GM04503 (cell line): ENCODE measurements at regions not wholly inside any gene's neighbourhood (a gene's known extent, or its start where the extent isn't known, plus 50 kb on each side); places are given as distances from the start of the nearest gene placed in this dataset.
"Not testable (repeated sequence)": the region's sequence is repeated elsewhere in the genome, so short reads cannot be mapped to it uniquely, and the experiment has no call there.

Experiments used
- DNase-seq: peaks from one replicate; pipeline ENCODE4 v3.0.0-alpha.2; 2012; ENCODE audit warnings: low read depth

DNA sequence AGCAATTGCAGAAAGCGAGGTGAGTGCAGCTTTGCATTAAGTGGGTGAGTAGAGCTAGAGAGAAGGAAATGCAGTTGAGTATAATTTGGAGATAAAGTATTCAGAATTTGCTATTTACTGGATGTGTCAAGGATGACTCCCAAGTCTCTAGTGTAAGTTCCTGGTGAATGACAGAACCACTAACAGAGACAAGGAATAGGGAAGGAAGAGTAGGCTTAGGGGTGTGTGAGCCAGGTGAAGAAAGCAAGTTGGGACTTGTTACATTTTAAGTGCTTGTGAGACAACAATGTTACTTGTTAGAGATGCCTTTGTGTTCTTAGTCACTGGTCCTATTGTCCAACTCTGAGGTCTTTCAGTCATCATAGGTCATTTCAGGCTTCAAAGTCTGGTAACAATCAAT is 70.8 kb downstream of the TBC1D26 start:
- not testable (repeated sequence) for DNase-seq

DNA sequence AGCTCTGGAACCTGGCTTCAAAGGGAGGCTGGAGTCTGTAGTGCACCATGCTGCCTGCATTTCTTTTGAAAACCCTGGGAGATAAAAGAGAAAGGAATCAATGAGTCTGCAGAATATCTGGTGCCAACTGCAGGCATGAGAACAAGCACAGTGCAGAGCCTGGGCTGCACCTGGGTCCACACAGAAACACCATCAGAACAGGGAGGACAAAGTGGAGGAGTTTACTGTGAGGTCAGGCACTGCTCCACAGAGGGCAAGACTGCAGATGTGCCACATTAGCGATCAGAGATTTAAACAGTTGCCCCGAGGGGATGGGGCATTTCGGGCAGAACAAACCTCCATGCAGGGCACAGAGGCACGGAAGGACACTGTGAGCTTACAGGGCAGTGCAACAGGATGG is 74.7 kb downstream of the TBC1D26 start:
- not testable (repeated sequence) for DNase-seq

DNA sequence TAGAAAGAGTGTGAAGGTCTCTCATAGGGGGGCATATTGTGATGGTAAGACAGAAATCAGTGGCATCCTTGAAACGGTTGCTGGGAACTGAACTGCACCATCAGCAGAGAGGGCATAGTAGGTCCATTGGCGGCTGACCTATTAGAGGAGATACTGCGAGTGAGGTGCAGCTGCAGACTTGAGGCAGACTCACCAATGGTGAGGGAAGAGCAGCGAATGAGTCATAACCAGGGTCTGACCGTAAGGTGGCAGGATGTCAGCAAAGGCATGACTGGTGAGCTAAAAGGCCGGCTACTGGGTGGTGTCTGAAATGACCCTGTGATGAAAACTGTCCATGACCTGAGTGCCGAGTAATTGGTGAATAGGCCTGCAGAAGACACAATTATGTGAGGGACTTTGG is 81.3 kb downstream of the TBC1D26 start:
- DNase-seq: not testable (repeated sequence)

DNA sequence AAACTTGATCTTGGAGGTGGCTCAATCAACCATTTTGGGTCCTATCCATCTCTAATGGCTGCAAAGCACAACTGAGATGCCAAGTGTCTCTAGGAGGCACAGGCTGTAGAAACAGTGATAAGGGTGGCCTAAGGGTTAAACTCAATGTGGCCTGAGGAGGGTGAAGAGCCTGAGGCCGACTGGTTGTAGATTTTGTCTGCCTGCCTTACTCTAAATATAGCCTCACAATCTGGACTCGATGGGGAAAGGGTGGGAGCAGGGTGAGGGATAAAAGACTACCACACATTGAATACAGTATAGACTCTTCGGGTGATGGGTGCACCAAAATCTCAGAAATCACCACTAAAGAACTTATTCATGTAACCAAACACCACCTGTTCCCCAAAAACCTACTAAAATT is 81.9 kb downstream of the TBC1D26 start:
- not testable (repeated sequence) for DNase-seq

DNA sequence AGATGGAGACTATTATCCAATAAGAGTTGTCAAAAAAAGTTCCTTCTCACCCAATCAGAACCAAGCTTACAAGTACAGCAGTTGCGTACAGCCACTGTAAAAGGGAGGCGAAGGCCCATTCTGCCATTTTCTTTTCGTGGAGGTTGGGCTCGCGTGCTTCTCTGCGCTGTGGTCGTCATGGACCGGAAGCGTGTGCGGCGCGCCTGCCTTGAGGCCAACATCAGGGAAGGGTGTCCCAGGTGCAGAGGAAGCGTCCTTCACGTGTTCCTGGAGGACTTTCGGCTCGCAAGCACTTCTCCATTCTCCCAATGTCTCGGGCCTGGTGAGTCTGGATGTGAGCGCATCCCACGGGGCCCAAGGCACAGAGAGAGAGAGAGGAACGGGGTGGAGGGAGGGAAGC is 85.8 kb downstream of the TBC1D26 start:
- DNase-seq: not testable (repeated sequence)

DNA sequence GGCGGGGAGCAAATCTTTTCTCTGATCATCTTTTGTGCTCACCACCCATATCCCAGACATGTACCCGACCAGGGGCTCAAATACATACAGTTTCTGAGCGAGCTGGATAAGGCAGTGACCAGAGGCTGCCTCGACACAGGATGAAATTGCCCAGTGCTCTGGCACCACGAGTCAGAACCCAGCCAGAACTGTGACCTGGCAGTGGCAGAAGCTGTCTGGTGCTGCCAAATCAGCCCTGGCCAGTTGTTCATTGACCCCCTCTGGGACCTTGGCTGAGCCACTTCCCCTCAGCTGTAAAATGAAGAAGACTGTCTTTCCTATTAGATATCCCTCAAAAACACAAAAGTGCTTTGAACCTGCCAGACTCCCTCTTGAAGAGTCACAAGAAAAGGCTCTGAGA is 90.2 kb downstream of the TBC1D26 start:
- not testable (repeated sequence) for DNase-seq

DNA sequence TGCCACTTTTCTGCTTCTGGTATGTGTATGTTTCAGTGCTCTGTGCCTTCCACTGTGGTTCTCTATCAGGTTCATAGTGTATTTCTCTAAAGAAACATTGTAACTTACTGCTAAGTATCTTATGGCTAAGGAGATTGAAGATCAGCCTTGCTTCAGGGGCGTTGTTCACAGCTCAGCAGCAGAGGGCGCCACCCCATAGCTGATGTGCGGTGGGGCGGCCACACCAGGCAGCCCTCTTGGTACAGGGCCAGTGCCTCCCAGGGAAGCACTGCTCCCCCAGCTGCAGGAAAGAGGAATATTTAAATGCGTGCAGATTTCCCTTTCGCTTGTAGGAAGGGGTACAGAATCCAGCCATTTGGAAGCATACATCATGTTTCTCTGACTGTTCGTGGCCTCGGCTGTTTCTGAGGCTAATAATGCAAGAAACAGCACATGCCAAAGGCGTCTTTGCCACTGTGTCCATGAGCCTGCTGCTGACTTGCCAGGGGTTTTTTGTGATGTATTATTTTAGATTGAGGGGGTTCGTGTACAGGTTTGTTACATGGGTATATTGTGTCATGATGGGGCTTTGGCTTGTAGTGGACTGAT is 96.7 kb downstream of the TBC1D26 start:
- DNase-seq: peak; percentile 8

DNA sequence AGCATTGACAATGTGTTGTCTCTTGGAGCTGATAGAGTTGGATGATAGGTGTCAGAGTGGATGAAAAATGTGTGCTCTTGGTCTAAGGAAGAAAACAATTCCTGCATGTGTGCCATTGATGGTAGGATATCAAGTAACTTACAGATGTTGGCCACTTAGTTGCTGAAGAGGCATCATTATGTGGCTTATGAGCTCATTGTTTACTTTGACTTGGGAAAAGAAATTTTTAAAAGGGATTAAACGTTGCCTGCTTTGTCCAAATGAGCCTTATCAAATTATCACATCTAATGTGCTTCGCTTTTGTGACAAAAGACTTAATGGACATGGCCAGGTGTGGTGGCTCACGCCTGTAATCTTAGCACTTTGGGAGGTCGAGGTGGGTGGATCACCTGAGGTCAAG is 98.1 kb downstream of the TBC1D26 start:
- not testable (repeated sequence) for DNase-seq

DNA sequence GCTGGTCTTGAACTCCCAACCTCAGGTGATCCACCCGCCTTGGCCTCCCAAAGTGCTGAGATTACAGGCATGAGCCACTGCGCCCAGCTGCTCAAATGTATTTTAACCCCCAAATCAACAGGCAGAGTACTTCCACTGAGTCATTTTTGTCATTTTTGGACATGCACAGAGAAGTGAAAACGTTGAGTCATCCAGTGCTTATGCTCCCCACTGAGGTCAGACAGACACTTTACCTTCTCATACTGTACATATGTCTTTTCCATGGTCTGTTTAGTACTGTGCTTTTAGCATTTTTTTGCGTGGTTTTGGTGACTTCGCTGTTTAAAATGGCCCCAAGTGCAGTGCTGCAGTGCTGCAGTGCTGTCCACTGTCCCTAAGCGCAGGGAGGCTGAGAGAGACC is 99.1 kb downstream of the TBC1D26 start:
- DNase-seq: peak; percentile 7

DNA sequence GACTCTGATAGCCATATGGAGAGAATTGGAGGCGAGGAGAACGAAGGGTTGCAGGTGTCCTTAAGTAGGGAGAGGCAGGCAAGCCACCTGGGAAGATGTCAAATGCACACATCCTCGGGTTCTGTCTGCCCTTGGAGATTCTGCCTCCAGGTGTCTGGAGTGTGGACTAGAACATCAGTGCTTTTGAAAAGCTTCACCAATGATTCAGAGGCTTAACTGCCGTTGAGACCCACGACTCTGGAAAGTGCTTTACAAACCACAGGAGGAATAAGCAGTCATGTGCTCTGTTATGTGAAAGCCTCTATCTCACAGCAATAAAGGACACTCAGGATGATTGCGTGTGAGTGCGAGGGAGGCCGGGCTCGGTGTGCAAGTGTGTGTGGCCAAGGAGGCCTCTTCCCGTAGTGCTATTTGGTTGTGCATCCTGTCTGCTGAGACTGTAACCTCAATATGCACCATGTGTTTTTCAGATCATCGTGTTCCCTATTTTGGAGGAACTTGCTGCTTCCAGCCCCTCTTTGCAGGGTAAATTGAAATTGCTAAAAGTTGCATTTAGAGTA is 100.9 kb downstream of the TBC1D26 start:
- not testable (repeated sequence) for DNase-seq

DNA sequence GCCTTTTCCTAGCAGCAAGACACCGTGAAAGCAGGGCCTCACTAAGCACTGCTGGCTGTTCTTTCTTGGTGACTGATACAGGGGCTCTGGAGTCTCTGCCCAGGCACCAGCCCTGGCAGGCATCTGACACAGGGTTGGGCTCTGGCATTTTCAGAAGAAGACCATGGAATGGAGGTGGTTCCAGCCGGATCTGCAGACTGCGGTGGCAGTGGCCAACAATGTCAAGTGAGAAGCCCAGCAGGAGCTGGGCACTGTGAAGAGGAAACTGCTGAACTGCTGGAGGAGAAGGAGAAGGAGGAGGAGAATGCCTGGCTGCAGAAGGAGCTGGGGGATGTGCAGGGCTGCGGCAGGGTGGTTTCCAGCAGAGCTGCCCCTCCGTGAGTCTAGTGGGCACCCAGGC is 101.8 kb downstream of the TBC1D26 start:
- DNase-seq: not testable (repeated sequence)

DNA sequence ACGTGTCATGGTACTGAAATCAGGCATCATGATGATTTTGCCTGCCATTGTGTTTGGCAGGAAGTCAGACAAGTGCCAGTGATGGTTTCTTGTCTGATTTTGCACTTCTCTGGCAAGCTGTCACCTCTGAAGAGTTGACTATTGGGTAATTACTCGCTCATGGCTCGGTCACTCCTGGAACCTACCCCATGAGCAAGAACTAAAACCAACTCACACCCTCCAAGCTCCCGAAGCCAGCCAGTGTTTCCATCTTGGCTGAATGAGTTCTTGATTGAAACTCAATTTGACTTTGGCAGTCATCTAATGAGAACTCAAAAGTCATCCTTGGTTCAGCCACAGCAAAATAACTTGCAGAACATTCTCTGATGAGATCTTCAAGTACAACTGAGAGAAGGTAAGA is 103.4 kb downstream of the TBC1D26 start:
- DNase-seq: not testable (repeated sequence)

DNA sequence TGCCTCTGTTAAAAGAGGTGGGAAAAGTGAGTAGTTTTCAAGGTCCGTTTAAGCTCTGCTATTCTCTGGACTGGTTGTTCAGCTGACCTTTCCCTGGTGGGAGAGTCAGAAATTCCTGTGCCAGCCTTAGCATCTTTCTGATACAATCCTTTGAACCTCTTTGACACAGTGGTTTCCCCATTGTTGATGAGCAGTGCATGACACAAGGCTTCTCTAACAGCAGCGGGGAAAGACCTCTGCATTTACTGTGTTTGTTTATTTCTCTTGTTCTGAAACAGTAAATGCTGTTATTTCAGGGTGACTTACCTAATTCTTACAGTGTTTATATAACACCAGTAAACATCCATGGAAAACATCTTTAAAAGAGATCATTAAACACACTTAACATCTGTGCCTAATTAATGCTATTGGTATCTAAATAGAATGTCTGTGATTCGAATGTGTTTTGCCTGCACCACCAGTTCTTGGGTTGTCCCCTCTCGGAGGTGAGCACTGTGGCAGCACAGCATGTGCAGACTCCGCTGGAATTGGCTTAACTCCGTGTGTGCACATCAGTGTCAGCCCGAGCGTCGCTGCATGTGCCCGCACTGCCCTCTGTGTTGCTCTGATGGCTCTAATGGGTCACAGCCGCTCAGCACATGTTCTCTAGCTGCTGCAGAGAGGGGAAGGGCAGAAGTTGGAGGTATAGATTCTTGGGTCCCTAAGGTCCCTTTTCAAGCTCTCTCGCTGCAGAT is 104.3 kb downstream of the TBC1D26 start:
- DNase-seq: not testable (repeated sequence)

DNA sequence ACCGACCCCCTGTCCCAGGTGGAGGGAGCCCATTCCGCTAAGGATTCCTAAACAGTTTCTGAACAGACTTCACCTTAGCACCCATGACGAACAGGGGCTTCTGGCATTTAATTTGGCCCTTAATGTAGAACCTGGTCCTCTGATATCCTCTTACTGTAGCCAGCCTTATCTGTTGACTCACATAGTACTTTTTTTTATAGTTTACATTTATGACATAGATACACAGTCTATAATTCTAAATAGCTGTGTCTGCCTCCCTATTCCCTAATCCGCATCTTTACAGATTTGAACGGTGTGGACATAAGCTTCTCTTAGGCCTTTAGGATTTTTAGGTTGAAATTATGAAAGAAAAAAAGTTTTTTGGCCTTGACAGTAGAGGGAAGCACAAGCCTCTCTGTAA is 104.9 kb downstream of the TBC1D26 start:
- DNase-seq: not testable (repeated sequence)

DNA sequence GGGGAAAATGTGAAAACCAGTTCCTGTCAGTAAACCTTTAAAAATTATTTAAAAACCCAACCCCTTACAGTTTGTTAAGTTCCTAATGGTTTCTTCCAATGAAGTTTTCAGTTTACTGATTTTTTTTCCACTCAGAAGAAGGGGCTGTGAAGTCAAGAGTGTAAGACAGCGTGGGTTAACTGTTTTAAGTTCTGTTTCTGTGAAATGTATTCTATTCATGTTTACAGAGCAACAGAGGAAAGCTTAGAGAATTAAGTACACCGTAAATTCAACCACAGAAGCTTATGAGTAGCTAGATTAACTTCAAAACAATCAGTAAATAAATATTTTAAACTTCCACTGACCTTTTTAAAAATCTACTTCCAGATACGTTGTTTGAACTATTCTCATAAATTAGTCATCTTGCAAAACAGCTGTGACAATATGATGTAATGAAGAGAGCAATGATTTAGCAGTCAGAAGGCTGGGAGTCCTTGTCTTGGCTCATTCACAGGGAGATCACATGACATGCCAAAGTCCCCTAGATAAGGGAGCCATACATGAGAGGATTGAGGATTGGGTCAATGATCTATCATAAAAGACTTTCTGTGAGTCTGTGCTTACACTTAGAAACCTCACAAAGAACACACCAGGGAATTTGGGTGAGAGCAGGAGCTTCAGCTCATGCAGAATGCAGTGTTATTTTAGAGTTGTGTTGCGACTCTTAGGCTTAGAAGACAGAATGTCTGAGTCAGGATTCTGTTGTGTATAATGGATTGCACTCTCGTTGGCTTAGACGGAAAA is 97.3 kb upstream of the ADORA2B start:
- peak; percentile 11 for DNase-seq

DNA sequence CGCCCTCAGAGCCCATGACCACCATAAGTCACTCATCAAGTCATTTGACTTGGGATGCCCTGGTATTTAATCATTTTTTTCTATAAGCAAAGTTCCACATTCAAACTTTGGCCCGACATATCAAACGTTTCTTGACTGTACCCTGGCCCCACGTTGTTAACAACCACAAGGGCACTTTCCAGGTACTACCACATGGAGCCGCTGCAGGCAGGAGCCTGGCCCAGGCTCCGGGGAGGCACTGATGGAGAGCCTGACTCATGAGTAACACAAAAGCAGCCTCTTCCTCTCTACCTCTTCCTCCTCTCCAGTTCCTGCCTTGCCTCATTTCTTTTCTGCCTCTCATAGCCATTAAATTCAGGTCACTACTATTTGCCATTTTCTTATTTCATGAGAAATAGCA is 95.9 kb upstream of the ADORA2B start:
- DNase-seq: not testable (repeated sequence)

DNA sequence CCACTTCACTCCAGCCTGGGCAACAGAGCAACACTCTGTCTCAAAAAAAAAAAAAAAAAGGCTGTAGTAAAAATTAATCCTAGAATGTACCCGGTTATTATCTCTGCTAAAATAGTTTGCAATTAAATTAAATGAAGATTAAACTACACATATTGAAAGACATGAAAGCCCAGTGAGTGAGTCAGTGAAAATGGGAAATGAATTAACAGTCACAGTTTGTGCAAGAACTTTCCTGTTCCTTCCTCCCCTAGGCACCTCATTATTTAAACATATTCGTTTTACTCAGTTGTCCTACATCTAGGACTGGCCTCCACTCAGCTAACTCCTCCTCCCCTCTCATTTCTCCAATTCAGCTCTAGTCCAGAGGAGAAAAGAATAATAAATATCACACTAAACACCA is 94.9 kb upstream of the ADORA2B start:
- not testable (repeated sequence) for DNase-seq

DNA sequence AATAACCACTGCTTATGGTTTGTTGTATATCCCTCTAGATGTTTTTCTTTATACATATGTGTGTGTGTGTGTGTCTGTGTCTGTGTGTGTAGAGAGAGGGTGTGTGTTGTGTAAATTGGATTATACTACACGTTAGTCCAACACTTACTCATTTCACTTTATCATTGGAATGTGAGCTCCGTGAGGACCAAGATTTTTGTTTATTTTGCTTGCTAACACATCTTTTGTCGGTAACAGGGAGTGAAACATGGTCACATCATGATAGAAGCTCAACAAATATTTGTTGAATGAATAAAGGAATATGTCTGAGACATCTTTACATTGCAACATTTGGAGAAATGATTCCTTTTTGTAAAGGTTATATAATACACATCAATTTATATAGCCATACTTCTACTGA is 94.2 kb upstream of the ADORA2B start:
- not testable (repeated sequence) for DNase-seq

DNA sequence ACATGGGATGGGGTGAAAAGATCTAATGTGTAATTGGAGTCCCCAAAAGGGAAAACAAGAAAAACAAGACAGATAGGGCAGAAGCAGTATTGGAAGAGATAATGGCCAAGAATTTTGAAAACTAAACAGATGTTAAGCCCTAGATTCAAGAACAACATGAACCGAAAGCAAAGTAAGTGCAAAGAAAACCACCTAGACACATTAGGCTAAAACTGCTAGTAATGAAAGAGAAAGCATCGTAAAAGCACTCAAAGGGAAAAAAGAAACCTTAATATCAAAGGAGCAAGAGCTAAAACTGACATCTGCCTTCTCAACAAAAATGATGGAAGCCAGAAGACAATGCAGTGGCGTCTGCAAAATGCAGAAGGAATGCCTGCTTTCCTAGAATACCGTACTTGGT is 92.1 kb upstream of the ADORA2B start:
- not testable (repeated sequence) for DNase-seq

DNA sequence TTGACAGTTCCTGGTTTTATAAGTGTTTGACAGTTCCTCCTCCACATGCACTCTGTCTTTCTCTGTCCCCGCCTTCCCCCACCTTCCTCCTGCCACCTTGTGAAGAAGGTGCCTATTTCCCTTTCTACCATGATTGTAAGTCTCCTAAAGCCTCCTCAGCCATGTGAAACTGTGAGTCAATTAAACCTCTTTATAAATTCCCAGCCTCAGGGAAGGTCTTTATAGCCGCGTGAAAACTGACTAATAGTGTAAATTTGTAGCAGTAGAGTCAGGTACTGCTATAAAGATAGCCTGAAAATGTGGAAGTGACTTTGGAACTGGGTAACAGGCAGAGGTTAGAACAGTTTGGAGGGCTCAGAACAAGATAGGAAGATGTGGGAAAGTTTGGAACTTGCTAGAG is 88.7 kb upstream of the ADORA2B start:
- not testable (repeated sequence) for DNase-seq

DNA sequence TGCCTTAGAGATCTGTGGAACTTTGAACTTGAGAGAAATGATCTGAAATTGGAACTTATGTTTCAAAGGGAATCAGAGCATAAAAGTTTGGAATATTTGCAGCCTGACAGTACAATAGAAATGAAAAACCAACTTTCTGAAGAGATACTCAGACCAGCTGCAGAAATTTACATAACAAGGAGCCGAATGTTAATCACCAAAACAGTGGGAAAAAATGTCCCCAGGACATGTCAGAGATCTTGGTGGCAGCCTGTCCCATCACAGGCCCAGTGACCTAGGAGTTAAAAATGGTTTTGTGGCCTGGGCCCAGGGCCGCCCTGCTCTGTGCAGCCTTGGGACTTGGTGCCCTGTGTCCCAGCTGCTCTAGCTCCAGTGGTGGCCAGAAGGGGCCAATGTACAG is 88.2 kb upstream of the ADORA2B start:
- not testable (repeated sequence) for DNase-seq

DNA sequence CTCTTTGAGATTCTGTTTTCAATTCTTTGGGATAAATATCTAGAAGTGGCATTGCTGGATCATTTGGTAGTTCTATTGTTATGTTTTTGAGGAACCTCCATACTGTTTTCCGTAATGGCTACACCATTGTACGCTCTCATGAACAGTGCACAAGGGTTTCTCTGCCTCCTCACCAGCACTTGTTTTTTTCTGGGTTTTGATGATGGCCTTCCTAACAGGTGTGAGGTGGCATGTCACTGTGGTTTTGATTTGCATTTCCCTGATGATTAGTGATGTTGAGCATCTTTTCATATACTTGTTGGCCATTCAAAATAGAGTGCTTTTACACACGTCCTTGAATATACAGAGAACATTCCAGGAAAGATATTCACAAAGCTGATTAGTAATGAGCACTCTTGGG is 86.8 kb upstream of the ADORA2B start:
- not testable (repeated sequence) for DNase-seq

DNA sequence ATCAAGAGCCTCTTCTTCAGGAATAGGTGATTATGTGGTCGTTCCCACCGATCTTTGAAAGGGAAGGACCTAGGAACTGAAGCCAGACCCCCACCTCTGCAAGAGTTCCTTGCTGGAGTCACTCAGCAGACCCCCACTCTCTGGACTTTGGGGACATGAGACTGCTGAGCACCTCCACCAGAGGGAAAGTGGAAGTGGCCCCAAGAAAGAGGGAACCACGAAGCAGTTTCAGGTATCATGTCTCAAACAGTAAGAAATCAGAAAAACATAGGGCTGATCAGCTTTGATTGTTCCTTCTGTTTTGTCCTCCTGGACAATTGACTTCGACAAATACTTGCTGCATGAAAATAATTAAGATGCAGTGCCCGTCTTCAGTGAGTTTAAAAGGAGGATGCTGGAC is 84.2 kb upstream of the ADORA2B start:
- not testable (repeated sequence) for DNase-seq
